Suprapubic skin (tissue), 3 donors: ENCODE measurements at regions not wholly inside any gene's neighbourhood (a gene's known extent, or its start where the extent isn't known, plus 50 kb on each side); places are given as distances from the start of the nearest gene placed in this dataset.
"Not testable (repeated sequence)": the region's sequence is repeated elsewhere in the genome, so short reads cannot be mapped to it uniquely, and the experiment has no call there.

Experiments used
- POLR2A ChIP-seq, 2 donors: fragments of 450-650 bp; IDR thresholded peaks; one replicate each; pipeline ENCODE4 v1.6.1; 2017; ENCODE audit warnings: antibody characterized with exemption in 2 of 2, mild to moderate bottlenecking in 2 of 2, moderate library complexity in 2 of 2
- TF ChIP-seq, protein P1 (sequence below), 2 donors: fragments of 200-600 bp in 1 of 2; fragments of 450-650 bp in 1 of 2; sonication (generic) in 1 of 2; IDR thresholded peaks; one replicate each; pipeline ENCODE4 v1.5.1; 2016 to 2019; ENCODE audit warnings: antibody characterized with exemption in 2 of 2, mild to moderate bottlenecking in 1 of 2, moderate library complexity in 1 of 2

DNA sequence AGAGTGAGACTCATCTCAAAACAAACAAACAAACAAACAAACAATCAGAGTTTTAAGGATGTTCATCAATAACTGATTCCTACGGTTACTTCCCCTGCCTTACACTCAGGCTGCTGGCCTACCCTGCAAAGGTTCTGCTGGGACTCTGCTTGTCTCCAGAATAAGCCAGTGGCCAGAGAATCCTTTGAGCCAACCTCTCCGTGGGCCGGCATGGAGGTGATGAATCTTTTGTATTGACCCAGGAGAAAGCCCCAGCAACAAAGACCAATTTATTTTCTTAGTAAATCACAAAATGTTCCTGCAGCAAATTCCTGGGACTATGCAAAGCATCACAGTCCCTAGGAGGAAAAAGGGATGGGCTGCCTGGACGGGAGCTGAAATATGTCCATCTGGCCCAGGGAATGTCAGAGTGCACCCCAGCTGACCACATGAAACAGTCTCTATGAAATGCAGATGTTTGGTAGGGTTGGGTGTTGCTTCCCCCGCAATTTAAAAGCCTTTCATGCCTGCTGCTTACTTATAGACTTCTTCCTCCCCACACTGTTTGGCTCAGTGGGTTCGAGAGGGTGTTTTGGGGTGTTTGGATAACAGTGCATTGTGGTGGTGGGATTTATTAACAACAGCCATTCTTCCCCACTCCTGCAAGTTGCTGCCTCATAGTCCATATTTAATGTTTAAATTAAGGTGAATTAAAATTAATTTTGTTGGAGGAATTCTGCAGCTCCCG is 185.9 kb upstream of the IRF2BP2 start:
- TF ChIP-seq, protein P1, sequence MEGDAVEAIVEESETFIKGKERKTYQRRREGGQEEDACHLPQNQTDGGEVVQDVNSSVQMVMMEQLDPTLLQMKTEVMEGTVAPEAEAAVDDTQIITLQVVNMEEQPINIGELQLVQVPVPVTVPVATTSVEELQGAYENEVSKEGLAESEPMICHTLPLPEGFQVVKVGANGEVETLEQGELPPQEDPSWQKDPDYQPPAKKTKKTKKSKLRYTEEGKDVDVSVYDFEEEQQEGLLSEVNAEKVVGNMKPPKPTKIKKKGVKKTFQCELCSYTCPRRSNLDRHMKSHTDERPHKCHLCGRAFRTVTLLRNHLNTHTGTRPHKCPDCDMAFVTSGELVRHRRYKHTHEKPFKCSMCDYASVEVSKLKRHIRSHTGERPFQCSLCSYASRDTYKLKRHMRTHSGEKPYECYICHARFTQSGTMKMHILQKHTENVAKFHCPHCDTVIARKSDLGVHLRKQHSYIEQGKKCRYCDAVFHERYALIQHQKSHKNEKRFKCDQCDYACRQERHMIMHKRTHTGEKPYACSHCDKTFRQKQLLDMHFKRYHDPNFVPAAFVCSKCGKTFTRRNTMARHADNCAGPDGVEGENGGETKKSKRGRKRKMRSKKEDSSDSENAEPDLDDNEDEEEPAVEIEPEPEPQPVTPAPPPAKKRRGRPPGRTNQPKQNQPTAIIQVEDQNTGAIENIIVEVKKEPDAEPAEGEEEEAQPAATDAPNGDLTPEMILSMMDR (IDR thresholded peaks at IDR 0.05), result not testable (repeated sequence)
- not testable (repeated sequence) for TF ChIP-seq POLR2A (IDR thresholded peaks at IDR 0.05)
